Breast epithelium (tissue), 3 donors: ENCODE measurements at regions not wholly inside any gene's neighbourhood (a gene's known extent, or its start where the extent isn't known, plus 50 kb on each side); places are given as distances from the start of the nearest gene placed in this dataset.

Source experiments
- CTCF ChIP-seq, 3 donors: fragments of 450-650 bp; IDR thresholded peaks; one replicate each; pipeline ENCODE4 v1.5.1; 2016 to 2017; ENCODE audit warnings: antibody characterized with exemption in 3 of 3, mild to moderate bottlenecking in 3 of 3, moderate library complexity in 3 of 3
- POLR2A ChIP-seq: fragments of 450-650 bp; IDR thresholded peaks from one replicate; pipeline ENCODE4 v1.6.1; 2016; ENCODE audit warnings: antibody characterized with exemption, mild to moderate bottlenecking, moderate library complexity
- POLR2AphosphoS5 ChIP-seq, 3 donors: sonication (generic); formaldehyde crosslinking; IDR thresholded peaks; one replicate each; pipeline ENCODE4 v1.6.1; 2017; ENCODE audit warnings: antibody characterized with exemption in 3 of 3

- no peak for TF ChIP-seq CTCF (IDR thresholded peaks at IDR 0.05)
- no peak for TF ChIP-seq POLR2A
- no peak for TF ChIP-seq POLR2AphosphoS5 (IDR thresholded peaks at IDR 0.05)
These were observed 121.4 kb upstream of the GMNC start for GRCh38 chr3:190983875-190984274.
